HEK293 (cell line): ENCODE measurements at regions not wholly inside any gene's neighbourhood (a gene's known extent, or its start where the extent isn't known, plus 50 kb on each side); places are given as distances from the start of the nearest gene placed in this dataset.

ENCODE experiments used
- CTCF ChIA-PET: fragments of 350-600 bp; formaldehyde crosslinking; extraction: SDS; loops from one replicate; lab custom pipeline; 2021; ENCODE audit warnings: antibody characterized with exemption; lab: Yijun Ruan, JAX
- POLR2A ChIA-PET: fragments of 300-600 bp; formaldehyde crosslinking; extraction: SDS; loops from one replicate; lab custom pipeline; 2020; ENCODE audit warnings: antibody characterized with exemption, inconsistent platforms; lab: Yijun Ruan, JAX
- H3K27ac ChIP-seq: fragments of 200-500 bp; sonication (Bioruptor generic); 2 replicates; pipeline ENCODE4 v1.5.1; 2014; ENCODE audit warnings: low read depth, low read length, control low read depth, inconsistent platforms; ENCODE audit errors: extremely low read depth
- H3K36me3 ChIP-seq, 2 experiments: fragments of 200-500 bp in 1 of 2; sonication (Bioruptor generic) in 1 of 2; 1 replicate in 1 of 2; 2 replicates in 1 of 2; pipeline ENCODE4 v1.5.1; 2014 to 2017; ENCODE audit warnings: inconsistent platforms in 2 of 2, low read length in 2 of 2; ENCODE audit not compliant: control insufficient read depth in 2 of 2, insufficient read depth in 1 of 2
- H3K4me1 ChIP-seq: fragments of 200-500 bp; sonication (Bioruptor generic); 2 replicates; pipeline ENCODE4 v1.5.1; 2014; ENCODE audit warnings: mild to moderate bottlenecking, low read length, inconsistent platforms; ENCODE audit not compliant: control insufficient read depth, insufficient read depth
- H3K4me3 ChIP-seq: 2 replicates; pipeline ENCODE4 v1.5.1; 2011; ENCODE audit warnings: low read depth, mild to moderate bottlenecking, control low read depth, low read length, moderate library complexity
- H3K9me3 ChIP-seq: fragments of 200-500 bp; sonication (Bioruptor generic); 2 replicates; pipeline ENCODE4 v1.5.1; 2014; ENCODE audit warnings: low read depth, low read length, inconsistent platforms; ENCODE audit not compliant: control insufficient read depth, insufficient read depth
- BCL11B ChIP-seq: fragments of 450-650 bp; formaldehyde crosslinking; IDR thresholded peaks from 2 replicates; pipeline ENCODE4 v1.5.1; 2016; ENCODE audit warnings: low read depth, missing biosample characterization, missing genetic modification characterization
- EGR2 ChIP-seq: fragments of 450-650 bp; formaldehyde crosslinking; IDR thresholded peaks from 2 replicates; pipeline ENCODE4 v1.5.1; 2016; ENCODE audit warnings: low read depth, missing biosample characterization, missing genetic modification characterization
- HOXD13 ChIP-seq: sonication (generic); formaldehyde crosslinking; IDR thresholded peaks from 2 replicates; pipeline ENCODE4 v1.8.0; 2022; ENCODE audit warnings: missing genetic modification reagents, borderline replicate concordance
- PRDM1 ChIP-seq: fragments of 450-650 bp; formaldehyde crosslinking; IDR thresholded peaks from 2 replicates; pipeline ENCODE4; 2016; ENCODE audit warnings: missing biosample characterization, missing genetic modification characterization
- PRDM6 ChIP-seq: fragments of 450-650 bp; formaldehyde crosslinking; IDR thresholded peaks from 2 replicates; pipeline ENCODE4 v1.5.1; 2017; ENCODE audit warnings: missing biosample characterization, missing genetic modification characterization
- REST ChIP-seq: fragments of 450-650 bp; formaldehyde crosslinking; IDR thresholded peaks from 2 replicates; pipeline ENCODE4 v1.5.1; 2016; ENCODE audit warnings: missing biosample characterization, missing genetic modification characterization
- ZBTB10 ChIP-seq: fragments of 450-650 bp; formaldehyde crosslinking; IDR thresholded peaks from 2 replicates; pipeline ENCODE4 v1.5.1; 2016; ENCODE audit warnings: missing biosample characterization, missing genetic modification characterization
- ZEB2 ChIP-seq: fragments of 450-650 bp; formaldehyde crosslinking; IDR thresholded peaks from 2 replicates; pipeline ENCODE4 v1.5.1; 2016; ENCODE audit warnings: missing biosample characterization, missing genetic modification characterization
- ZFP41 ChIP-seq: fragments of 450-650 bp; formaldehyde crosslinking; IDR thresholded peaks from 2 replicates; pipeline ENCODE4 v1.5.1; 2016; ENCODE audit warnings: missing biosample characterization, missing genetic modification characterization, borderline replicate concordance
- ZFP69B ChIP-seq: fragments of 450-650 bp; formaldehyde crosslinking; IDR thresholded peaks from 2 replicates; pipeline ENCODE4 v1.5.1; 2016; ENCODE audit warnings: missing biosample characterization, missing genetic modification characterization
- ZNF157 ChIP-seq: fragments of 450-650 bp; formaldehyde crosslinking; IDR thresholded peaks from 2 replicates; pipeline ENCODE4 v1.5.1; 2016; ENCODE audit warnings: missing biosample characterization, missing genetic modification characterization
- ZNF202 ChIP-seq: fragments of 450-650 bp; formaldehyde crosslinking; IDR thresholded peaks from 2 replicates; pipeline ENCODE4 v1.5.1; 2016; ENCODE audit warnings: missing biosample characterization, missing genetic modification characterization, borderline replicate concordance
- ZNF214 ChIP-seq: fragments of 450-650 bp; formaldehyde crosslinking; IDR thresholded peaks from 2 replicates; pipeline ENCODE4 v1.5.1; 2017; ENCODE audit warnings: missing biosample characterization, mild to moderate bottlenecking, missing genetic modification characterization, borderline replicate concordance
- ZNF350 ChIP-seq: fragments of 450-650 bp; formaldehyde crosslinking; IDR thresholded peaks from 2 replicates; pipeline ENCODE4 v1.5.0; 2017; ENCODE audit warnings: missing biosample characterization, mild to moderate bottlenecking, missing genetic modification characterization
- ZNF394 ChIP-seq: fragments of 450-650 bp; formaldehyde crosslinking; IDR thresholded peaks from 2 replicates; pipeline ENCODE4 v1.5.1; 2016; ENCODE audit warnings: missing biosample characterization, missing genetic modification characterization, mild to moderate bottlenecking, moderate library complexity, borderline replicate concordance
- ZNF544 ChIP-seq: fragments of 450-650 bp; formaldehyde crosslinking; IDR thresholded peaks from 2 replicates; pipeline ENCODE4 v1.5.0; 2017; ENCODE audit warnings: missing biosample characterization, missing genetic modification characterization
- ZNF548 ChIP-seq: fragments of 450-650 bp; formaldehyde crosslinking; IDR thresholded peaks from 2 replicates; pipeline ENCODE4 v1.5.1; 2016; ENCODE audit warnings: missing biosample characterization, missing genetic modification characterization
- ZNF561 ChIP-seq: fragments of 450-650 bp; IDR thresholded peaks from 2 replicates; pipeline ENCODE4 v1.5.1; 2018; ENCODE audit warnings: missing biosample characterization, missing genetic modification characterization, borderline replicate concordance
- ZNF701 ChIP-seq: fragments of 450-650 bp; formaldehyde crosslinking; IDR thresholded peaks from 2 replicates; pipeline ENCODE4 v1.5.1; 2016; ENCODE audit warnings: missing biosample characterization, missing genetic modification characterization
- ZNF747 ChIP-seq: fragments of 450-650 bp; formaldehyde crosslinking; IDR thresholded peaks from 2 replicates; pipeline ENCODE4 v1.5.1; 2016; ENCODE audit warnings: missing biosample characterization, missing genetic modification characterization
- ZNF76 ChIP-seq: fragments of 450-650 bp; formaldehyde crosslinking; IDR thresholded peaks from 2 replicates; pipeline ENCODE4; 2016; ENCODE audit warnings: low read depth, missing biosample characterization, missing genetic modification characterization, borderline replicate concordance
- ZNF785 ChIP-seq: fragments of 450-650 bp; formaldehyde crosslinking; IDR thresholded peaks from 2 replicates; pipeline ENCODE4 v1.5.1; 2016; ENCODE audit warnings: missing biosample characterization, missing genetic modification characterization
- ZSCAN4 ChIP-seq: fragments of 450-650 bp; formaldehyde crosslinking; IDR thresholded peaks from 2 replicates; pipeline ENCODE4 v1.5.1; 2017; ENCODE audit warnings: missing biosample characterization, missing genetic modification characterization
- TF ChIP-seq, protein P1 (sequence below): fragments of 450-650 bp; formaldehyde crosslinking; IDR thresholded peaks from 2 replicates; pipeline ENCODE4 v1.5.1; 2017; ENCODE audit warnings: missing biosample characterization, missing genetic modification characterization

DNA sequence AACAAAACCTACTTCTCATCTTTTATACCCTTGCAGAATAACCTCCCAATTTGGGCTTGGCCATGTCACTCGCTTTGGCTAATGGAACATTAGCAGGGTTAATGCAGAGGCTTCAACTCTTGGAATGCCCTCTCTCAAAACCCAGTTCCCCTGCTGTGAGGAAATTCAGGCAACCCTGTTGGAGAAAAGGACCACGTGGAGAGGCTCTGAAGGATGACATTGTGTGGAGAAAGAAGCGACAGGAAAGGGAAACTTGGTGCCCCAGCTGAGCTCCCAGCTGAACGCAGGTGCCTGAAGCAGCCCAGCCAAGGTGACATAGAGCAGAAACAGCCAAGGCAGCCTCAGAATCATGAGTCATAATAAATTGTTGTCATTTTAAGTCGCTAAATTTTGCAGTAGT is 214.2 kb upstream of the GHITM start:
- H3K9me3 ChIP-seq: no peaks in the 10 kb centered on the region
- H3K36me3 ChIP-seq: no peaks in the 10 kb centered on the region
- ChIA-PET POLR2A (no interaction called here), CTCF (no interaction called here)
- H3K4me3 ChIP-seq: no peak overlapping the region
- no peaks in the 10 kb centered on the region for H3K4me1 ChIP-seq
- TF ChIP-seq REST (no peak), HOXD13 (CRISPR knock-in tag) (no peak), ZNF76 (no peak), BCL11B (tag by site-specific recombination) (no peak)
- H3K27ac ChIP-seq: no peak overlapping the region

GRCh38 chr10:83926606-83927005 is 212.7 kb upstream of the GHITM start:
- CTCF ChIA-PET: interaction anchor here (1.4 kb wide), 1 partner anchor 9 kb away, joined by 4 read pairs; no protein-coding TSS in a partner anchor
- Histone ChIP-seq H3K4me1 (no peaks in the 10 kb centered on the region), H3K9me3 (no peaks in the 10 kb centered on the region), H3K4me3 (no peak overlapping the region), H3K27ac (no peak overlapping the region), H3K36me3 (no peaks in the 10 kb centered on the region)
- POLR2A ChIA-PET: no interaction called here
- TF ChIP-seq ZNF394 (no peak), ZFP41 (tag by site-specific recombination) (no peak), ZBTB10 (tag by site-specific recombination) (no peak), ZNF214 (no peak), ZNF701 (no peak), ZNF544 (tag by site-specific recombination) (no peak), ZNF202 (no peak), ZNF548 (tag by site-specific recombination) (no peak), PRDM1 (tag by site-specific recombination) (no peak), ZEB2 (no peak), PRDM6 (tag by site-specific recombination) (no peak), ZNF350 (no peak), ZNF157 (no peak), ZFP69B (tag by site-specific recombination) (no peak), ZNF747 (no peak), ZNF561 (no peak), EGR2 (tag by site-specific recombination) (no peak), ZNF785 (tag by site-specific recombination) (no peak), ZSCAN4 (tag by site-specific recombination) (no peak)
- TF ChIP-seq, protein P1, sequence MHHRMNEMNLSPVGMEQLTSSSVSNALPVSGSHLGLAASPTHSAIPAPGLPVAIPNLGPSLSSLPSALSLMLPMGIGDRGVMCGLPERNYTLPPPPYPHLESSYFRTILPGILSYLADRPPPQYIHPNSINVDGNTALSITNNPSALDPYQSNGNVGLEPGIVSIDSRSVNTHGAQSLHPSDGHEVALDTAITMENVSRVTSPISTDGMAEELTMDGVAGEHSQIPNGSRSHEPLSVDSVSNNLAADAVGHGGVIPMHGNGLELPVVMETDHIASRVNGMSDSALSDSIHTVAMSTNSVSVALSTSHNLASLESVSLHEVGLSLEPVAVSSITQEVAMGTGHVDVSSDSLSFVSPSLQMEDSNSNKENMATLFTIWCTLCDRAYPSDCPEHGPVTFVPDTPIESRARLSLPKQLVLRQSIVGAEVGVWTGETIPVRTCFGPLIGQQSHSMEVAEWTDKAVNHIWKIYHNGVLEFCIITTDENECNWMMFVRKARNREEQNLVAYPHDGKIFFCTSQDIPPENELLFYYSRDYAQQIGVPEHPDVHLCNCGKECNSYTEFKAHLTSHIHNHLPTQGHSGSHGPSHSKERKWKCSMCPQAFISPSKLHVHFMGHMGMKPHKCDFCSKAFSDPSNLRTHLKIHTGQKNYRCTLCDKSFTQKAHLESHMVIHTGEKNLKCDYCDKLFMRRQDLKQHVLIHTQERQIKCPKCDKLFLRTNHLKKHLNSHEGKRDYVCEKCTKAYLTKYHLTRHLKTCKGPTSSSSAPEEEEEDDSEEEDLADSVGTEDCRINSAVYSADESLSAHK: no peak
